Sciatic nerve (tissue), 2 donors: ENCODE measurements at regions not wholly inside any gene's neighbourhood (a gene's known extent, or its start where the extent isn't known, plus 50 kb on each side); places are given as distances from the start of the nearest gene placed in this dataset.
"Not testable (repeated sequence)": the region's sequence is repeated elsewhere in the genome, so short reads cannot be mapped to it uniquely, and the experiment has no call there.

Source experiments
- ATAC-seq: fragments of 200-7000 bp; cut with Tn5 transposase; one replicate; pipeline ENCODE4 v1.9.1; 2020; ENCODE audit warnings: mild to moderate bottlenecking, moderate library complexity
- DNase-seq: peaks from one replicate; pipeline ENCODE4 v3.0.0-alpha.2; 2020; ENCODE audit warnings: low spot score
- intact Hi-C: fragments of 100-400 bp; cut with DNase I; formaldehyde crosslinking; loops from one replicate; pipeline ENCODE4 v1.14.2; 2022
- donor health status: DM: no; HTN: no; CAD: no.
- donor health status: DM: no; HTN: no; CAD: no.

- ATAC-seq (no peak), DNase-seq (no peak)
- intact Hi-C loops = no loop called here
Observed at GRCh38 chr20:56896447-56896846, 267.3 kb downstream of the TFAP2C start.

GRCh38 chr20:56897318-56897957 is 268.3 kb downstream of the TFAP2C start:
- ATAC-seq (no peak), DNase-seq (no peak)
- intact Hi-C loops = no loop called here

DNA sequence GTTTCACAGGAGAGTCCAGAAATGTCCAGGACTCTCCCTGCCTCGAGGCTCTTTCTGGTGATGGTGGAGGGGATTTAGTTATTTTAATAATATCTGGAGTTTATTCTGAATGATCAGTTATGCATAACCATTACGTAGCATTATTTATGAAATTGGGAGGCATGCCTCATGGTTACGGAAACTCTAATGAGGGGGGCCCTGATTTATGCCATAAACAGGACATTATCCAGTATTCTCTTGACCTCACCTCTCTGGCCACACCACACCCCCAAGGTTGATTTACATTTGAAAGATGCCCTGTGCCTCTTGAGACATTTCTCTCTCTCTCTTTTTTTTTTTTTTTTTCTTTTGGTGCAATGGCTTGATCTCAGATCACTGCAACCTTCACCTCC is 268.8 kb downstream of the TFAP2C start:
- DNase-seq (no peak), ATAC-seq (no peak)
- intact Hi-C loops = no loop called here

GRCh38 chr20:56899506-56899905 is 270.4 kb downstream of the TFAP2C start:
- intact Hi-C loops = no loop called here
- ATAC-seq (no peak), DNase-seq (no peak)

- ATAC-seq = no peak
- DNase-seq = no peak
- intact Hi-C loops = no loop called here
Observed at GRCh38 chr20:56900252-56900651, 271.1 kb downstream of the TFAP2C start.

GRCh38 chr20:56903421-56903820 is 274.3 kb downstream of the TFAP2C start:
- DNase-seq = no peak
- intact Hi-C loops = no loop called here
- no peak for ATAC-seq

GRCh38 chr20:56903858-56904257 is 274.8 kb downstream of the TFAP2C start:
- no peak for ATAC-seq
- DNase-seq = no peak
- intact Hi-C loops = no loop called here

- intact Hi-C loops = no loop called here
- no peak for DNase-seq
- ATAC-seq = no peak
Observed at GRCh38 chr20:56909918-56910714, 281.0 kb downstream of the TFAP2C start.

- no peak for ATAC-seq
- intact Hi-C loops = no loop called here
Observed at GRCh38 chr20:56911946-56912345, 282.8 kb downstream of the TFAP2C start.

GRCh38 chr20:56914532-56914931 is 285.4 kb downstream of the TFAP2C start:
- ATAC-seq = no peak
- intact Hi-C loops = no loop called here
- no peak for DNase-seq

More at GRCh38 chr20:56911946-56912345, 282.8 kb downstream of the TFAP2C start:
- DNase-seq = no peak

- ATAC-seq (no peak), DNase-seq (no peak)
- intact Hi-C loops = no loop called here
Observed at GRCh38 chr20:56916345-56916622, 287.2 kb downstream of the TFAP2C start.

DNA sequence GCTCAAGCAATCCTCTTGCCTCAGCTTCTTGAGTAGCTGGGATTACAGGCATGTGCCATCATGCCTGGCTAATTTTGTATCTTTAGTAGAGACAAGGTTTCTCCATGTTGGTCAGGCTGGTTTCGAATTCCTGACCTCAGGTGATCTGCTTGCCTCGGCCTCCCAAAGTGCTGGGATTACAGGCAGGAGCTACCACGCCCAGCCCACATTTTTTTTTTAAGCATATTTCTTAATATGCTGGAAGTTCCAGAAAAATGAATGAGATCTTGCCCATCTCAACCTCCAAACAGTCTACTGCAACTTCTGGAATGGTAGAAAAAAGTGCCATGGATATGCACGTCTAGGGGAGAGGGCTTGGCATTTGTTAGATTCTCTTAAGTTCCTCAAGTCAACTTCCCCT is 290.9 kb downstream of the TFAP2C start:
- ATAC-seq, DNase-seq, intact Hi-C loops: not testable (repeated sequence)

GRCh38 chr20:56922497-56922896 is 293.4 kb downstream of the TFAP2C start:
- intact Hi-C loops = no loop called here
- ATAC-seq = no peak
- DNase-seq = no peak

GRCh38 chr20:56924292-56925081 is 295.4 kb downstream of the TFAP2C start:
- DNase-seq (no peak), ATAC-seq (no peak)
- intact Hi-C loops = no loop called here

DNA sequence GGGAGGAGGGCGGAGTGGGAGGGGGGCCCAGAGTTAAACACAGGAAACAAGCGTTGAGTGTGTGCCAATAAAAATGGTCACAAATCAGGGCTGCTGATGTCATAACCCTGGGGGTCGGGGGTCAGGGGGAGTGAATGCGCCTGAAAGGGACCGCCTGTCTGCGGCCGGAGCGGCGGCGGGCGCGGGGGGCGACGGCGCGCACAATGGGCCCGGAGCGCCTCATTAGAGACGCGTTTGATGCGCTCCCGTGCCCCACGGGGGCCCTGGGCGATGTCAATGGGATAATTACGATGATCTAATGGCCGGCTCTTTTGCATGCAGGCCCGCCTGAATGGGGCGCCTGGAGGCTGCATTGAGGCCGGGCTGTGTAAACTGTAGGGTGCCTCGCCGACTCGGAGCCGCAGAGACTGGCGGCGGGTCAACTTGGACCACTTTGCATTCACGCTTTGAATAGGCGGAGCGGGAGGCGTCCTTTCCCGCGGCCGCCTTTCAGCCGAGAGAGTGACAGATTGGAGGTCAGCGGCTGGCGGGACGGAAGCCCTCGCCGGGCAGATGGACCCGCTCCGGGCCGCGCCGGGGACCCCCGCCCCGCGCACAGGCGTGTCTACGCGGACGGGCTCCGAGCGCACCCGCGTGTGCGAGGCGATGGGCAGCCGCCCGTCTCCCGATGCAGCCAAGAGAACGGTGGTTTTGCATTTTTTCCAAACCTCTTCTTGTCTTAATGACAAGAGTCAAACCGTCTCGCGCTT is 296.1 kb downstream of the TFAP2C start:
- intact Hi-C loops = no loop called here
- ATAC-seq (no peak), DNase-seq (no peak)

GRCh38 chr20:56925831-56926170 is 296.7 kb downstream of the TFAP2C start:
- DNase-seq = no peak

GRCh38 chr20:56926501-56926900 is 297.4 kb downstream of the TFAP2C start:
- ATAC-seq = no peak
- DNase-seq = no peak
- intact Hi-C loops = no loop called here

More at GRCh38 chr20:56925831-56926170, 296.7 kb downstream of the TFAP2C start:
- intact Hi-C loops = no loop called here
- no peak for ATAC-seq

GRCh38 chr20:56927127-56927526 is 298.0 kb downstream of the TFAP2C start:
- ATAC-seq (no peak), DNase-seq (no peak)
- intact Hi-C loops = no loop called here

GRCh38 chr20:56928007-56928406 is 298.9 kb downstream of the TFAP2C start:
- ATAC-seq (no peak), DNase-seq (no peak)
- intact Hi-C loops = no loop called here

GRCh38 chr20:56929606-56930005 is 300.5 kb downstream of the TFAP2C start:
- ATAC-seq (no peak), DNase-seq (no peak)
- intact Hi-C loops = no loop called here
